Upper lobe of left lung (tissue), 4 donors: ENCODE measurements at regions not wholly inside any gene's neighbourhood (a gene's known extent, or its start where the extent isn't known, plus 50 kb on each side); places are given as distances from the start of the nearest gene placed in this dataset.

Source experiments
- EP300 ChIP-seq, 4 donors: sonication (generic); formaldehyde crosslinking; IDR thresholded peaks; one replicate each; pipeline ENCODE4 v1.5.1; 2017; ENCODE audit warnings: antibody characterized with exemption in 4 of 4, control low read depth in 2 of 4
- POLR2A ChIP-seq, 4 donors: fragments of 450-650 bp; IDR thresholded peaks; one replicate each; pipeline ENCODE4 v1.5.1; 2016 to 2017; ENCODE audit warnings: antibody characterized with exemption in 4 of 4, mild to moderate bottlenecking in 2 of 4
- POLR2AphosphoS5 ChIP-seq, 2 donors: sonication (generic); formaldehyde crosslinking; IDR thresholded peaks; one replicate each; pipeline ENCODE4 v1.5.1; 2017; ENCODE audit warnings: antibody characterized with exemption in 2 of 2
- TF ChIP-seq, protein P1 (sequence below), 6 experiments: fragments of 450-650 bp in 4 of 6; fragments of 200-600 bp in 2 of 6; sonication (generic) in 2 of 6; IDR thresholded peaks; one replicate each; pipeline ENCODE4 v1.5.1; 2016 to 2019; ENCODE audit warnings: antibody characterized with exemption in 6 of 6

DNA sequence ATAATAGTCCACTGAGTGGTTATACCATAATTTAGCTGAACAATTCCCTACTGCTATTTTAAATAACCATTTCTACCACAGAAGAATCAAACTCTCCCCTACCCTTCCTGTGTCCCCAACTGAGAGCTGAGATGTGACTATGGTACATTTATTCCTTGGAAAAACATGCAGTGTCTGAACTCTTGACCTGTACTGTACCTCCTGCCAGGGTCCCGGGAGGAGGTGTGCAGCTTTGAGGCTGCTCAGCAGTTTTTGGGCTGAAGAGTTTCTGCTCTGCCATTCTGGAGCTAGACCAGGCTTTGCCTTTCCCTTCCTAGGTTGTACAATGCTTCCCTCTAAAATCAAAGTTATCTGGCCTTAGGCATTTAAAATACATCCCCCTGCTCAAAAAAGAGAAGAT, 275.1 kb upstream of the SGK1 start:
- TF ChIP-seq, protein P1, sequence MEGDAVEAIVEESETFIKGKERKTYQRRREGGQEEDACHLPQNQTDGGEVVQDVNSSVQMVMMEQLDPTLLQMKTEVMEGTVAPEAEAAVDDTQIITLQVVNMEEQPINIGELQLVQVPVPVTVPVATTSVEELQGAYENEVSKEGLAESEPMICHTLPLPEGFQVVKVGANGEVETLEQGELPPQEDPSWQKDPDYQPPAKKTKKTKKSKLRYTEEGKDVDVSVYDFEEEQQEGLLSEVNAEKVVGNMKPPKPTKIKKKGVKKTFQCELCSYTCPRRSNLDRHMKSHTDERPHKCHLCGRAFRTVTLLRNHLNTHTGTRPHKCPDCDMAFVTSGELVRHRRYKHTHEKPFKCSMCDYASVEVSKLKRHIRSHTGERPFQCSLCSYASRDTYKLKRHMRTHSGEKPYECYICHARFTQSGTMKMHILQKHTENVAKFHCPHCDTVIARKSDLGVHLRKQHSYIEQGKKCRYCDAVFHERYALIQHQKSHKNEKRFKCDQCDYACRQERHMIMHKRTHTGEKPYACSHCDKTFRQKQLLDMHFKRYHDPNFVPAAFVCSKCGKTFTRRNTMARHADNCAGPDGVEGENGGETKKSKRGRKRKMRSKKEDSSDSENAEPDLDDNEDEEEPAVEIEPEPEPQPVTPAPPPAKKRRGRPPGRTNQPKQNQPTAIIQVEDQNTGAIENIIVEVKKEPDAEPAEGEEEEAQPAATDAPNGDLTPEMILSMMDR (IDR thresholded peaks at IDR 0.05): no peak
- TF ChIP-seq POLR2A (IDR thresholded peaks at IDR 0.05): no peak
- TF ChIP-seq EP300 (IDR thresholded peaks at IDR 0.05): no peak
- TF ChIP-seq POLR2AphosphoS5 (IDR thresholded peaks at IDR 0.05): no peak
